ENCODE measurements at regions not wholly inside any gene's neighbourhood (a gene's known extent, or its start where the extent isn't known, plus 50 kb on each side); places are given as distances from the start of the nearest gene placed in this dataset.

DNA sequence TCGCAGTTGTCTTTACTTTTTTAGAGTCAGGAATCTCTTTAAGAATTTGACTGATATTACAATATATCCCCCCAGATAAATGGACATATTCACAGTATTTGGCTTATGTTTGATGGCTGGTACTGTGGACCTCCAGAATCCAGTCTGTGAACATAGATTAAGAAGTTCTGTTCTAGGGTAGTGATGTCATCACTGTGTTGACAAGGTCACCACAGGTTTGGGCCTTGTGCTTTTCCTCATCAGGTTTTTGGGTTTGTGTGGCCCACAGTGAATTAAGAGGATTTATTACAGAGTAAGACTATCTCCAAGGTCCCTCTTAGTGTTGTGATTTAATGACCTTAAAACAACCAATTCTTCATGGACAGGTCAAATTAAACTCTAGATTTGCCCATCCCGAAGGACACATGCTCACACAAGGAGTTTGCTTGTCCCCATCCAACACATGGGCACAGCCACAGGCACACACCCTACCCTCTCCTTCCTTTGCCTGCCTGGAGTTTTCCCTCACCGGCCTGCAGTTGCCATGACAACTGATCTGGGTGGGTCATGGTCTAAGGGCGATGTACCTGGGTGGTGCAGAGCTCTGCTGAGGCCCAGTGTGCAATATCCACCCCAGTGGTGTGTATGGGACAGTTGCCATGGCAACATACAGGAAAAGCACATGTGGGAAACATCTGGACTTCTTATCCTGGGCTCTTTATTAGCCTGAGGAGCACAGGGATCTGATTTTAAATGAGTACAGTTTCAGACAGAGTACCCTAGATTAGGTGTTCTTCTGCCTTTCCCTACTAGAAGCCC is 98.6 kb downstream of the NAV1 start:
- Histone ChIP-seq H3K4me1 (ENCODE audit: insufficient read depth, low read length, poor library complexity, severe bottlenecking) (no peaks in the 10 kb centered on the region), H3K9me2 (ENCODE audit: insufficient read depth, low read length) (no peaks in the 10 kb centered on the region), H3K36me3 (ENCODE audit: insufficient read depth, low read length) (no peaks in the 10 kb centered on the region), H3K79me2 (ENCODE audit: insufficient read depth, low read depth, low read length) (no peaks in the 10 kb centered on the region), H4K20me1 (ENCODE audit: insufficient read depth, low read length) (no peaks in the 10 kb centered on the region), H3K4me2 (ENCODE audit: low read length) (no peak overlapping the region), H3K27ac (ENCODE audit: low read depth, low read length, poor library complexity, severe bottlenecking) (no peak overlapping the region), H3K9me3 (ENCODE audit: low read length) (no peaks in the 10 kb centered on the region), H3K4me3 (ENCODE audit: low read depth, low read length, poor library complexity, severe bottlenecking) (no peak overlapping the region), H2AFZ (ENCODE audit: low read length) (no peak overlapping the region)
- no peak for DNase-seq (ENCODE audit: low spot score)
- CTCF ChIA-PET (ENCODE audit: unreplicated experiment) = no interaction called here
- POLR2A ChIA-PET = no interaction called here
- TF ChIP-seq, protein P1, sequence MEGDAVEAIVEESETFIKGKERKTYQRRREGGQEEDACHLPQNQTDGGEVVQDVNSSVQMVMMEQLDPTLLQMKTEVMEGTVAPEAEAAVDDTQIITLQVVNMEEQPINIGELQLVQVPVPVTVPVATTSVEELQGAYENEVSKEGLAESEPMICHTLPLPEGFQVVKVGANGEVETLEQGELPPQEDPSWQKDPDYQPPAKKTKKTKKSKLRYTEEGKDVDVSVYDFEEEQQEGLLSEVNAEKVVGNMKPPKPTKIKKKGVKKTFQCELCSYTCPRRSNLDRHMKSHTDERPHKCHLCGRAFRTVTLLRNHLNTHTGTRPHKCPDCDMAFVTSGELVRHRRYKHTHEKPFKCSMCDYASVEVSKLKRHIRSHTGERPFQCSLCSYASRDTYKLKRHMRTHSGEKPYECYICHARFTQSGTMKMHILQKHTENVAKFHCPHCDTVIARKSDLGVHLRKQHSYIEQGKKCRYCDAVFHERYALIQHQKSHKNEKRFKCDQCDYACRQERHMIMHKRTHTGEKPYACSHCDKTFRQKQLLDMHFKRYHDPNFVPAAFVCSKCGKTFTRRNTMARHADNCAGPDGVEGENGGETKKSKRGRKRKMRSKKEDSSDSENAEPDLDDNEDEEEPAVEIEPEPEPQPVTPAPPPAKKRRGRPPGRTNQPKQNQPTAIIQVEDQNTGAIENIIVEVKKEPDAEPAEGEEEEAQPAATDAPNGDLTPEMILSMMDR (conservative IDR thresholded peaks at IDR 0.05; ENCODE audit: low read length) = no peak
- no peak for TF ChIP-seq EZH2phosphoT487 (IDR thresholded peaks at IDR 0.05; ENCODE audit: borderline replicate concordance, low read depth, low read length)
- intact Hi-C loops (cut with micrococcal nuclease; ENCODE audit: unreplicated experiment) = no loop called here
- no TSS peak for BruUV-seq (replicated peaks)

DNA sequence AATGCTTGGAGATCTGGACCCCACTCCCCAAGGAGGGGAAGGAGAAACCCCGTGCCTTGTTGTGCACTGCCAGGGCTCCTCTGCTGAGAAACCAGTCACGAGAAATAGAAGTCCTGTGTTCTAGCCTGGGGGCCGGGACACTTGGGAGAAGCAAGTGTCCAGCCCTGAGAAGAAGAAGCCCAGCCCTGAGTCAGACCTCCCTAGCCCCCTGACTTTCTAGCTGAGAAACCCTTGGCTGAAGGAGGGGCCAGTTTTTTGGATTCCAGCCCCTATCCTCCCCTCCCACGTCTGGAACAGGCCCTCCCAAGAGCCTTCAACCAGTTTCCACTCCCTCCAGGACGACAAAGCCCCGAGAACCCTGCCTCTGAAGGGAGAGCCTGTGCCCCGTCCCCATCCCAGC is 100.5 kb downstream of the NAV1 start:
- no peak for DNase-seq (ENCODE audit: low spot score)
- no peaks in the 10 kb centered on the region for H3K79me2 ChIP-seq (ENCODE audit: insufficient read depth, low read depth, low read length)
- no peaks in the 10 kb centered on the region for H3K36me3 ChIP-seq (ENCODE audit: insufficient read depth, low read length)
- no peaks in the 10 kb centered on the region for H3K4me1 ChIP-seq (ENCODE audit: insufficient read depth, low read length, poor library complexity, severe bottlenecking)
- H3K9me2 ChIP-seq (ENCODE audit: insufficient read depth, low read length) = no peaks in the 10 kb centered on the region
- intact Hi-C loops (cut with micrococcal nuclease; ENCODE audit: unreplicated experiment) = no loop called here
- TF ChIP-seq, protein P1 (conservative IDR thresholded peaks at IDR 0.05; ENCODE audit: low read length) = no peak
- no peak for TF ChIP-seq EZH2phosphoT487 (IDR thresholded peaks at IDR 0.05; ENCODE audit: borderline replicate concordance, low read depth, low read length)
- ChIA-PET POLR2A (interaction anchor here (0.6 kb wide), 1 partner anchor 129 kb away, joined by 4 read pairs; no protein-coding TSS in a partner anchor), CTCF (ENCODE audit: unreplicated experiment) (no interaction called here)
- BruUV-seq (replicated peaks) = no TSS peak
- H3K9me3 ChIP-seq (ENCODE audit: low read length) = no peaks in the 10 kb centered on the region
- H4K20me1 ChIP-seq (ENCODE audit: insufficient read depth, low read length) = no peaks in the 10 kb centered on the region
- no peak overlapping the region for H3K27ac ChIP-seq (ENCODE audit: low read depth, low read length, poor library complexity, severe bottlenecking)
- H3K4me2 ChIP-seq (ENCODE audit: low read length) = no peak overlapping the region
- no peak overlapping the region for H3K4me3 ChIP-seq (ENCODE audit: low read depth, low read length, poor library complexity, severe bottlenecking)
- no peak overlapping the region for H2AFZ ChIP-seq (ENCODE audit: low read length)

DNA sequence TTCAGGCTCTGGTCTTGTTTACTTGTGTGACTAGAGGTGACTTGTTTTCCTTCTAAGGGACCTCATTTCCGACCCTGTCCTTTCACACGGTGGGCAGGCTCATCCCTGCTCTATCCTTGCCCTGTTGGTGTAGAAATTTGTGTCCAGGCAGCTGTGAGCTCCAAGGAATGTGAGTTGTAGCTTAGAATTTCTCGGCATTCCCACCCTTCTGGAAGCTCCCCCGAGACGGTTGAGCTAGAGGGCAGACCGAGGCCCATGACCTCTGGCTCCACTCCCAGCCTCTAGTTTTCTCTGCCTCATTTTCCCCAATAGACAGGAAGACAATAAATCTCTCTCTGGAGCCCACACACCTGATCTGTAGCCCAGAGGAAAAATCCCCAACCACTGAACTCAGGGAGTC is 100.9 kb downstream of the NAV1 start:
- Histone ChIP-seq H3K36me3 (ENCODE audit: insufficient read depth, low read length) (no peaks in the 10 kb centered on the region), H3K4me2 (ENCODE audit: low read length) (no peak overlapping the region), H3K79me2 (ENCODE audit: insufficient read depth, low read depth, low read length) (no peaks in the 10 kb centered on the region), H3K4me1 (ENCODE audit: insufficient read depth, low read length, poor library complexity, severe bottlenecking) (no peaks in the 10 kb centered on the region), H3K27ac (ENCODE audit: low read depth, low read length, poor library complexity, severe bottlenecking) (no peak overlapping the region), H2AFZ (ENCODE audit: low read length) (no peak overlapping the region), H3K4me3 (ENCODE audit: low read depth, low read length, poor library complexity, severe bottlenecking) (no peak overlapping the region), H3K9me3 (ENCODE audit: low read length) (no peaks in the 10 kb centered on the region), H3K9me2 (ENCODE audit: insufficient read depth, low read length) (no peaks in the 10 kb centered on the region), H4K20me1 (ENCODE audit: insufficient read depth, low read length) (no peaks in the 10 kb centered on the region)
- intact Hi-C loops (cut with micrococcal nuclease; ENCODE audit: unreplicated experiment) = no loop called here
- POLR2A ChIA-PET = no interaction called here
- CTCF ChIA-PET (ENCODE audit: unreplicated experiment) = no interaction called here
- BruUV-seq (replicated peaks) = no TSS peak
- no peak for TF ChIP-seq EZH2phosphoT487 (IDR thresholded peaks at IDR 0.05; ENCODE audit: borderline replicate concordance, low read depth, low read length)
- TF ChIP-seq, protein P1 (conservative IDR thresholded peaks at IDR 0.05; ENCODE audit: low read length) = no peak
- DNase-seq (ENCODE audit: low spot score) = no peak

Data from OCI-LY7 (cell line).